T-helper 1 cell treated with Interleukin-12 subunit alpha and Interleukin-12 subunit beta and Interleukin-4 antibody, amounts not matched to agents 30 ng/mL and 1 ng/mL, for 36 hours (primary cell): ENCODE measurements at regions not wholly inside any gene's neighbourhood (a gene's known extent, or its start where the extent isn't known, plus 50 kb on each side); places are given as distances from the start of the nearest gene placed in this dataset.

Experiments used
- intact Hi-C: fragments of 100-400 bp; cut with micrococcal nuclease; formaldehyde crosslinking; loops from one replicate; pipeline ENCODE4 v1.15.1; 2024

DNA sequence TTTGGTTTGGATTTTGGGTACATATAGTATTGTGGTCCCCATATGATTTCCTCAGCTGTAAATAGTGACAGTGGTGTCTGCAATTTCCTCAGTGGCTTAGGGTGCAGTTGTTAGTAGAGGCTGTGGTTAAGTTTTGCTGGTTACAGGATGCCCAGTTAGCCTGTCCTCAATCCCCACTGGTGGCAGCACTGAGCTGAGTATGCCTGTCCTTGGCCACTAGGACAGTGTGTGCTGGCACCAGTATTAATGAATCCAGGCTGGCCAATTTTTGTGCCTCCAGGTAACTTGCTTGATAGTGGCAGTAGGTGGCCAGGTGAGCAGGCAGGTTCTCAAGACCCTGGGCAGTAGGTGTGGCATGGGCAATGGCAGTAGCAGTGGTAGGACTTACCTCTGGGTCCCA lies 973.1 kb downstream of the TMEM182 start:
- intact Hi-C loops: no loop called here

DNA sequence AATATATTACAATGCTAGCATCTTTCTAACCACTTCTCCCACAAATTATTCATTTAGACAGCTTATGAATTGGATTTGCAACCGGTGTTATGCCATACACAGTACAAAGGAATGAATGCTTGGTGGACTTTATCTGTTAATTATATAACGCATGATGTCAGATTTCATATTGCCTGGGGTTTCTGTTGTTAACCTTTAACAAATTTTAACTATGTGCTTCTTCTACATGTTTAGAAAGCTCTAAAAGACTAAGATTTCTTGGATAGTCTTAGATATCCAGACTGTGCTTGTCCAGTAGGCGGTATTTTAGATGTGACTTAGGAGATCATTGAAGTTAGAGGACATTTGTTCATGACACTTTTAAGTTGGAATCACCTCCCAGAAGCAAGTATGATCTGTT lies 976.3 kb downstream of the TMEM182 start:
- intact Hi-C loops: no loop called here

DNA sequence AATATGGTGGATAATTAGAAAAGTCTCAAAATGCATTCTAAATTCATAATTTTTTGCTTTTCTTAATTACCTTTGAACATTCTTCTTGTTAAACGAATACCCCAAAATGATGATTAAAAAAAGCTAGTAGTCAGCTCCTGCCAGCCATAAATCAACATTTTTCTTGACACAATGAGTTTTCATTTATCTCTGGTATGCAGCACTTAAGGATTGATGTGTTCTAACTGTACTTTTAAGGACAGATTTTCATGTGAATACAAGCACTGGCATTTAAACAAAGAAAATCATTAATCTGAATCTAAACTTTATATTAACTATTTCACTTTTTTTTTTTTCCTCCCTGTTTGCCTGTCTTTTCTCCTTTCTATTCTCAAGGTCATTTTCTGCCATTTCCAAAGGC lies 976.8 kb downstream of the TMEM182 start:
- intact Hi-C loops: no loop called here

GRCh38 chr2:103739186-103739585 lies 977.4 kb downstream of the TMEM182 start:
- intact Hi-C loops: no loop called here

DNA sequence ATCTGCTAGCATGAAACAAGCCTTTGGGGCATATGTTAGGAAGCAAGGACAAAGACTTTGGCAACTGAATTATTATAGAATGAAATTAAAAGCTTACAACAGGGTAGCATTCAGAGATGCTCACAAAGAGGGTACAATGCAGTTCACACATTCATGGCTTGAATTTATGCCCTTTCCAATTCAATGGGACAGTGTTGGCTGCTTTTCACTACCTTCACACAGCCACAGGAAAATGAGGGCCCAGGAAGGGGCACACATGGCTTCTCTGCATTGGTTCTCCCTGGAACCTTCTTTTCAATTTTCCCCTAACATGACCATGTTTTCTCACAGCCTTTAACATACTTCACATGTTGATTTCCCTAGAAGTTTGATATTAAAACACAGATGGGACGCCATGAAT lies 978.1 kb downstream of the TMEM182 start:
- intact Hi-C loops: no loop called here

DNA sequence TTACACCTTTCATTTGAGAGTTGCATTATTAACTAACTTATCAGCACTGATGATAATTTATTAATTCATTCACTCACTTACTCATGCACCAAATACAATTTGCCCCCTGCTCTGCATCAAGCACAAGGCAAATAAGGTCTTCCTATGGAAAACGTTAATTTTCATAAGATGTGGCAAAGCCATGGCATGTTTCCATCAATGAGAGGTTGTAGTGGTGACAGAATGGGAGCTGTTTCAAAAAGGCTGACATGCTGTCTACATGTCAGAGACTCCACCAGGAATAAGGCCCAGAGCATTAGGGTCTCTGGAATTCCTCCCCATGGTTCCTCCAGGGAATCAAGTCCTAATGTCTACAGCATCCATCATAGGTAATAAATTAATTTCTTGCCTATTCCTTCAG lies 978.8 kb downstream of the TMEM182 start:
- intact Hi-C loops: no loop called here

GRCh38 chr2:103743195-103743594 lies 981.4 kb downstream of the TMEM182 start:
- intact Hi-C loops: no loop called here

GRCh38 chr2:103754530-103754929 lies 992.7 kb downstream of the TMEM182 start:
- intact Hi-C loops: no loop called here

DNA sequence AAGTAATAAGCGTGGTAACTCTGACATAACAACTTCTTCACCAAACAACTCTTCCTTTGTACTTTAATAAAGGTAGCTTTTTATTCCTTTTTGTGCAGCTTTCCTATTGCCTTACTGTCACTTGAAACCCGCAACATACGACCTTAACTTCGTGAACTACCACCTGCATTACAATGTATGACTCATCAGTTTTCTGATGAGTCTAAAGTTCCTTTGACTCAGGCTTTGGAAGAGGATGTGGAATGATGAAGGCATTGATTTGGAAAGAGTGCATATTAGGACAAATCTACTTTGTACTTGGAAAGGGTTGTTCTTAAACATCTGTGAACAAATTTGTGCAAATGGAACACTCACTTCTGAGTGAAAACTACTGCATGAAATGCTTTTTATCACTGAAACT lies 1012.1 kb downstream of the TMEM182 start:
- intact Hi-C loops: no loop called here

- intact Hi-C loops: no loop called here
Measured at GRCh38 chr2:103780088-103780702, 1018.4 kb downstream of the TMEM182 start.

- intact Hi-C loops: no loop called here
Measured at GRCh38 chr2:103781313-103781712, 1019.5 kb downstream of the TMEM182 start.

GRCh38 chr2:103784261-103784660 lies 1022.4 kb downstream of the TMEM182 start:
- intact Hi-C loops: no loop called here

DNA sequence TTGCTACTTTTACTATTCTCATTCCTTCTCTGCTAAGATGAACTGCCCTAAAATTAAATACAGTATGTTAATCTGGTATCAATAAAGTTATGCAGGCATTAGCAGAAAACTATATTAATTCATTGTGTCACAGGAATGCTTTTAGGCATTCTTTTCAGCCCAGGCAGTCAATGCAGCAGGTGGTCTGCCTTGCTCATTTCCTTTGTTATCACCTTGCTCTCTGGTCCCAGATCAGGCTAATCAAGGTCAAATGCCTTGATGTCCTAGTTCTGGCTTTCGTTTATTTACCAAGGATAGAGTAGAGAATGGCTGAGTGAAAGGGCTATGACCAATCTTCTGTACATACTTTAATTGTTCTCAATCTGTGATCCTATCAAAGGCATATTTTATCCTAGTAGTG lies 1023.6 kb downstream of the TMEM182 start:
- intact Hi-C loops: no loop called here

DNA sequence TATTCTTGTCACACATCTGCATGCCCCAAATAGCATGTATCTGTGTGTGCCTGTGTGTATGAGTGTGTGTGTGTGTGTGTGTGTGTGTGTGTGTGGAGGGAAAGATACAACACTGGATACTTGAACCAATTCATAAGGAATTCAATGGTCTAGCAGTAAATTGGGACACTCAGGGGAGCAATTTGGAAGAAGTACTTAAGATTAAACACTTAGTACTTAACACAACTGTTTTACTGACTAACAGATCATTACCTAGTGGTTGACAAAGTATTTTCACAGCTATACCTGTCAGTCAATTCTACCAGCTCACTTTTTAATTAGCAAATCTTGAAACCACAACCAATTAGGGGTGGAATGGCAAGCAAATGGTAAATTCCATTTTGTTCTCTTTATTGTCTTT lies 1024.1 kb downstream of the TMEM182 start:
- intact Hi-C loops: no loop called here

DNA sequence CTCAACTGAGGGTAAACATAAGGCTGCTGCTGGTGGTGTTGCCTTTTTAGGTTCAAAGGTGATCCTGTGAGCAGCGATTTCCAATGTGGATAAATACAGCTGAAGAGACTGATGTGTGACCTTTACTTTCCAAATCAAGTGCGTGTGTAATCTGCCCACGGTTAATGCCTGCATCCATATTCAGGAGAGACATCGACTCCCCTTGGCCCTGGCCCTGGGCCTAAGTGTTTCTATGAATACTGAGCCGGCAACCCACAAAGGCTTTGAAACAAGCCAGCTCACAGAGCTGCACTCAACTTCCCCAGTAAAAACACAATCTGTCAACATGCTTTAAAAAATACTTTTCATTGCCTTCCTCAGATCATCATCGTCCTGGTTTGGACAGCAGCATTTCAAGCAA lies 1026.6 kb downstream of the TMEM182 start:
- intact Hi-C loops: no loop called here

DNA sequence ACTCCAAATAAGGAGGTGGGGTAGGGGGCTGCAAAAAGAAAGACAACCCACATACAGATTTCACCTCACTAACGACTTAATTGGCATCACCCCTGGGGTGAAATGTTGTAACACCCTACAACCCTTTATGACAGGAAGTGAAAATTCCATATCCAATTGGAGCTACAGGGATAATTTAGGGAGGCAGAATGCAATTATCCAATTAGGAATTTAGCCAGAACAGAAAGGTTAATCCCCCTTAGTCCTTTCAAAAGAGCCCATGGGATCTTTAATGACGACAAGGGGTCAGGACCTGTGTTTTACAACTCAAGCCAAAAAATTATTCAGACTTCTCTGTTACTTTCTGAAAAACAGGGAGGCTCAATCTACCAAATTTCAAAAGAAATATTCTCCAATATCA lies 1027.1 kb downstream of the TMEM182 start:
- intact Hi-C loops: no loop called here

DNA sequence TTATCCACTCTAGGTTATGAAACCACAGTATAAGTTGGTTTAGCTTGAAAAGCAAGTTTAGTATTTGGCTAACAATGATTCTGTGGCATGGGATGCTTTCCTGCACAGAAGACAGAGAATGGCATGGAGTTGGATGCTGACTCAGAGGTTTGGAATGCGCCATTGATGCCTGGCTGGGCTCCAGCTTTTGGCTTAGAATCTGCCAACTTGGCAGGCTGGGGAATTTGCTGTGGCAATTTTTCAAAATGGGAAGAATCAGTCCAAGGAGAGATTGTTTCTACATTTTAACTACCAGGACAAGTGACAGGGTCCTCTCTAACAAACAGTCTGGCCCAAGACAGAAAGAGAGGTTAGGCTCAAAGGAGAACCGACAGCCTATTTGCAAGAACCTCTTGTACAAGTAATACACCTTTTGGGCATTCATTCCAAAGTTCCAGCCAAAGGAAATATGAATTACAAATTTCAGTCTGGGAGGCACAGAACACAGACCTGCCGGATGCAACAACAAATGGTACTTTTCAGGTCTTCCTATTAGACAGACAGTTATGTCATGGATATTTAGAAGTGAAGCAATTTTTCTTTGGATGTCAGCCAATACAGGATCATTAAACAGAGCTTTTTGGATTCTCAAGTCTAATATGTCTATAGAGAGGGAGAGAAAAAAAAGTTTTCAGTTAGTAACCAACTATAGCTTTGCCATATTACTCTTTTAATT lies 1027.7 kb downstream of the TMEM182 start:
- intact Hi-C loops: no loop called here

GRCh38 chr2:103792042-103792441 lies 1030.2 kb downstream of the TMEM182 start:
- intact Hi-C loops: no loop called here

GRCh38 chr2:103798291-103798690 lies 1036.5 kb downstream of the TMEM182 start:
- intact Hi-C loops: no loop called here

GRCh38 chr2:103804013-103804412 lies 1042.2 kb downstream of the TMEM182 start:
- intact Hi-C loops: no loop called here

DNA sequence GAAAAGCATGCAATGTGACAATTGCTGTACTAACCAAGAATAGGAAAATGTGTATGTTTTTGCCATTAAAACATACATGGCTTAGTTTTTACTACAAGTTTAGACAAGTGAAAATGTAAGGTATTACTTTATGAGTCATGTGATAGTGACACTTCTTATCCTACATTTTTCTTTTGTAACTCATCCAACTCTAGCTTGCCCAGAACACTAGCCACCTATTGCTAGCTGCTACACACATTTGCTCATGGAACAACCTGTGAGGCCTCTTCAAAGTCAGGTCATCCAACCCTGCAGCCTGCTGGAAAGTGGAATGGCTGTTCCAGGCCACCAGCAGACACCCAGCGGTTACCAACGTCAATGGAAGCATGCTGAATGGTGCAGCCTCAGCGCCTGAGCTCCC lies 1043.9 kb downstream of the TMEM182 start:
- intact Hi-C loops: no loop called here

DNA sequence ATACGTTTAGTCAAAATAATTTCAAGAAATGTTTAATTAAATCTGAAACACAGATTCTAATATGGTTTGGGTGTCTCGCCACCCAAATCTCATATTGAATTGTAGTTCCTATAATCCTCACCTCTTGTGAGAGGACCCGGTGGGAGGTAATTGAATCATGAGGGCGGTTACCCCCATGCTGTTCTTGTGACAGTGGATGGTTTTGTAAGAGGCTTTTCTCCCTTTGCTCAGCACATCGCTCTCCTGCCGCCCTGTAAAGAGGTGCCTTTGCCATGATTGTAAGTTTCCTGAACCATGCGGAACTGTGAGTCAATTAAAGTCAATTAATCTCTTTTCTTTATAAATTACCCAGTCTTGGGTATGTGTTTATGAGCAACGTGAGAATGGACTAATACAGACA lies 1045.1 kb upstream of the POU3F3 start:
- intact Hi-C loops: no loop called here

GRCh38 chr2:103809415-103809814 lies 1044.5 kb upstream of the POU3F3 start:
- intact Hi-C loops: no loop called here
